ENCODE measurements at regions not wholly inside any gene's neighbourhood (a gene's known extent, or its start where the extent isn't known, plus 50 kb on each side); places are given as distances from the start of the nearest gene placed in this dataset.

- no peak for DNase-seq (ENCODE audit: extremely low read depth, low read depth)
- TF ChIP-seq CTCF (IDR thresholded peaks at IDR 0.05; ENCODE audit: low read depth, low read length, missing control alignments), result no peak
- H3K4me3 ChIP-seq (replicated peaks; ENCODE audit: low read depth, low read length), result no peak overlapping the region
Measured at GRCh38 chrY:15328848-15329247, 804.5 kb downstream of the NLGN4Y start.

- no peak for DNase-seq (ENCODE audit: extremely low read depth, low read depth)
- no peak for TF ChIP-seq CTCF (IDR thresholded peaks at IDR 0.05; ENCODE audit: low read depth, low read length, missing control alignments)
Measured at GRCh38 chrY:15343522-15343921, 819.2 kb downstream of the NLGN4Y start.

GRCh38 chrY:15345471-15346155 lies 821.3 kb downstream of the NLGN4Y start:
- no peak overlapping the region for H3K4me3 ChIP-seq (replicated peaks; ENCODE audit: low read depth, low read length)
- no peak for TF ChIP-seq CTCF (IDR thresholded peaks at IDR 0.05; ENCODE audit: low read depth, low read length, missing control alignments)
- no peak for DNase-seq (ENCODE audit: extremely low read depth, low read depth)

More at GRCh38 chrY:15343522-15343921, 819.2 kb downstream of the NLGN4Y start:
- no peak overlapping the region for H3K4me3 ChIP-seq (replicated peaks; ENCODE audit: low read depth, low read length)

DNA sequence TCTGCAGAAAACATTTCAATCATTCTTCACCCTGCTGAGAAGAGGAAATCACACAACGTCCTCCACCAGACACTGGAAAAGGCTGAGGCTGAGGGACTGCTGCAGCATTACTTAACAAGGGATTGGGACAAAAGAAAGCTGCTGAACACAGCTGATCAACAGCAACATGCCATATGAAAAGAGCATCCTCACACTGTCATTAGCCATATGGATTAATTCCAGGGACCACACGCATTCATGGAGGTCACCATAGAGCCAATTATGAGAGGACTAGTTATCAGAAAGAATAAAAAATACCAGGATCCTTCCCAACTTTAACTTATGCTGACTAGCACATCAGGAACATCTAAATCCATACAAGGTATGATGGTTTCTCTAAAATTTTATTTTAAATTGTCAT lies 825.0 kb downstream of the NLGN4Y start:
- DNase-seq (ENCODE audit: extremely low read depth, low read depth), result no peak
- no peak for TF ChIP-seq CTCF (IDR thresholded peaks at IDR 0.05; ENCODE audit: low read depth, low read length, missing control alignments)
- no peak overlapping the region for H3K4me3 ChIP-seq (replicated peaks; ENCODE audit: low read depth, low read length)

DNA sequence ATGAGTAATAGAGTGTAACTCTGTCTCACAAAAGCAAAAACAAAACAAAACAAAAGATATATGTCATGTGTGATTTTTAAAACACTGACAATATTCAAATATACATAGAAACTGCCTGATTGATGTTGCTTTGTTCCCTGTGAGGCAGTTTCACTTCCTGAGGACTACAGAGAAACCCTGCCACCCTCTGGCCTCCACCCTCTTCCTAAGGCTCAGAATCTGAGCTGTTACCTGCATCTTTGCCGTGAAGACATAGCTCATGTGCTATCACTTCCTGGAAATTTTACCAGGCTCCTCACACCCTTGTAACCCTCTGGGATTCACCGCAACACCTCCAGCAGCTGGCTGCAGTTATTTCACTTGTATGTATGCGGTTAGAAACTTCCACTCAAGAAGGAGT lies 831.0 kb downstream of the NLGN4Y start:
- no peak overlapping the region for H3K4me3 ChIP-seq (replicated peaks; ENCODE audit: low read depth, low read length)
- DNase-seq (ENCODE audit: extremely low read depth, low read depth), result no peak
- no peak for TF ChIP-seq CTCF (IDR thresholded peaks at IDR 0.05; ENCODE audit: low read depth, low read length, missing control alignments)

DNA sequence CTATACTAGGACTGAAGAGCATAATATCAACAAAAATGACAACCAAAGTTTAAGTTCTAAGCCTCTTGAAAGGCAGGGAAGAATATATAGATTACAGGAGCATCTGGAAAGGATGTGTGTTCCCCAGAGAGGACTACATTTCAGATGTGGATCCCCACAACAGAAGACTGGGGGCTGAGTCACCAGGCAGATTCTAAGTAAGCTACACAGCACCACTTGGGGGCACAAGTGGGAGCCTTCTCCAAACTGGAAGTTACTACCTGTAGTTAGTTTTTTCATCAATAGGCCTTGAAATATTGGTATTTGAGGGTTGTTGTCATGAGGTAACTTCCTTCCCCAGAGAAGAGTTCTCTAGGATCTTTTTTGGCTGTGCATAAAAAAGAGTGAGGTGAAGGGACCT lies 836.1 kb downstream of the NLGN4Y start:
- no peak for TF ChIP-seq CTCF (IDR thresholded peaks at IDR 0.05; ENCODE audit: low read depth, low read length, missing control alignments)

GRCh38 chrY:15364996-15365395 lies 840.7 kb downstream of the NLGN4Y start:
- H3K4me3 ChIP-seq (replicated peaks; ENCODE audit: low read depth, low read length), result no peak overlapping the region
- no peak for DNase-seq (ENCODE audit: extremely low read depth, low read depth)
- no peak for TF ChIP-seq CTCF (IDR thresholded peaks at IDR 0.05; ENCODE audit: low read depth, low read length, missing control alignments)

More for the DNA sequence above, 836.1 kb downstream of the NLGN4Y start:
- no peak for DNase-seq (ENCODE audit: extremely low read depth, low read depth)
- no peak overlapping the region for H3K4me3 ChIP-seq (replicated peaks; ENCODE audit: low read depth, low read length)
